ENCODE measurements at regions not wholly inside any gene's neighbourhood (a gene's known extent, or its start where the extent isn't known, plus 50 kb on each side); places are given as distances from the start of the nearest gene placed in this dataset.

DNA sequence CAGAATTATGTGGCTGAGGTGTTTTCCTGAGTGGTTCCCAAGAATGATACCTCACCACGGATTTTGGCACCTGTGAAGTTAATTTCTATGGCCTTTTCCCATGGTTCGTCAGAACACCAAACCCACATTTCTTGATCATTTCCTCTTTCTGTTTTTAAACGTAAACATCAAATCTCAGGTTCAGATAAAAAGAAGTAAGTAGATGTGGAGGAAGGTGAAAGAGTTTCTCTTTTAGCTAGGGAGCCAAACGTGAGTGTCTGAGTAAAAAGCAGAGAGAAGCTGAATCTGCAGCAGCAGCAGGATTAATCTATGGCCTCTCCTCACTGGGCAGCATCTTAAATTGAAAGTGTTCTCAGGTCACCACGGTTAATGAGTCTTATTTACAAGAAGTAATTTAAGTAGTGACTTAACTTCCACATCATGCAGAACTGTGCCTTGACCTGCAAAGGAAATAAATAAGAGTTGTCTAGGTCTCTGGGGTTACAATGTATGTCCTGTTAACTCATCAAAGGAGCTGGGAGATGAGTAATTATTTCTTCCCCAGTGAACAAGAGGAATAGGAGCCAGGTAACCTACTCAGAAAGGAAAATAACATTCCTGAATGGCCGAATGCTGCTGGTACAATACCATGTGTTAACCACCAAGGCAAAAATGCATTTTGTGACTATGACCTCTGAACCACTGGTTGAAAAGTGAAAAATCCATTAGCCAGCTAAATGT lies 139.6 kb upstream of the NETO1 start:
- TF ChIP-seq, protein P1, sequence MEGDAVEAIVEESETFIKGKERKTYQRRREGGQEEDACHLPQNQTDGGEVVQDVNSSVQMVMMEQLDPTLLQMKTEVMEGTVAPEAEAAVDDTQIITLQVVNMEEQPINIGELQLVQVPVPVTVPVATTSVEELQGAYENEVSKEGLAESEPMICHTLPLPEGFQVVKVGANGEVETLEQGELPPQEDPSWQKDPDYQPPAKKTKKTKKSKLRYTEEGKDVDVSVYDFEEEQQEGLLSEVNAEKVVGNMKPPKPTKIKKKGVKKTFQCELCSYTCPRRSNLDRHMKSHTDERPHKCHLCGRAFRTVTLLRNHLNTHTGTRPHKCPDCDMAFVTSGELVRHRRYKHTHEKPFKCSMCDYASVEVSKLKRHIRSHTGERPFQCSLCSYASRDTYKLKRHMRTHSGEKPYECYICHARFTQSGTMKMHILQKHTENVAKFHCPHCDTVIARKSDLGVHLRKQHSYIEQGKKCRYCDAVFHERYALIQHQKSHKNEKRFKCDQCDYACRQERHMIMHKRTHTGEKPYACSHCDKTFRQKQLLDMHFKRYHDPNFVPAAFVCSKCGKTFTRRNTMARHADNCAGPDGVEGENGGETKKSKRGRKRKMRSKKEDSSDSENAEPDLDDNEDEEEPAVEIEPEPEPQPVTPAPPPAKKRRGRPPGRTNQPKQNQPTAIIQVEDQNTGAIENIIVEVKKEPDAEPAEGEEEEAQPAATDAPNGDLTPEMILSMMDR (IDR thresholded peaks at IDR 0.05; ENCODE audit: unreplicated experiment), result no peak
- Mint-ChIP-seq H3K4me1 (no peaks in the 10 kb centered on the region), H3K9me3 (peaks cover 4% of the 10 kb centered on the region), H3K36me3 (no peaks in the 10 kb centered on the region), H3K27ac (no peak overlapping the region), H3K27me3 (ENCODE audit: low read depth) (peaks cover 36% of the 10 kb centered on the region), H3K4me3 (no peak overlapping the region)
- no peak for DNase-seq (ENCODE audit: low spot score in 2 of 2, unreplicated experiment in 2 of 2)

DNA sequence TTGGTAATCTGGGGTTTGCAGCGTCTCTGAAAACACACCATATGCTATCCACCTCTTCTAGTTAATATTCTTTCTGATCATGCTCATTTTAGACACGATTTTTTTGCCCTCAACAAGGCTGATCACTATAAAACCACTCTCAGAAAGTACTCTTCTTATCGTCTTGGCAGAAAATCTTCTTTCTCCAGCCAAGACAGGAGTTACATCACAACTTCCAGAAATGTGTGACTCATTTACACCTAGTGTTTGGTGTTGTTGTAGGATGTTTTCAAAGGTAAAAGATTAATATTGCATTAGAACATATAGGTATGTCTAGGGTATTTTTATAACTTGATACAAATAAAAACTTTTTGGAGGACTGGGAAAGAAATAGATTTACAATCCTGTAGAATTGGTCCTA lies 138.5 kb upstream of the NETO1 start:
- Mint-ChIP-seq H3K27me3 (ENCODE audit: low read depth) (peaks cover 36% of the 10 kb centered on the region), H3K36me3 (no peaks in the 10 kb centered on the region), H3K4me1 (no peaks in the 10 kb centered on the region), H3K27ac (no peak overlapping the region), H3K4me3 (no peak overlapping the region), H3K9me3 (peaks cover 4% of the 10 kb centered on the region)
- no peak for DNase-seq (ENCODE audit: low spot score in 2 of 2, unreplicated experiment in 2 of 2)
- TF ChIP-seq, protein P1 (IDR thresholded peaks at IDR 0.05; ENCODE audit: unreplicated experiment), result no peak

DNA sequence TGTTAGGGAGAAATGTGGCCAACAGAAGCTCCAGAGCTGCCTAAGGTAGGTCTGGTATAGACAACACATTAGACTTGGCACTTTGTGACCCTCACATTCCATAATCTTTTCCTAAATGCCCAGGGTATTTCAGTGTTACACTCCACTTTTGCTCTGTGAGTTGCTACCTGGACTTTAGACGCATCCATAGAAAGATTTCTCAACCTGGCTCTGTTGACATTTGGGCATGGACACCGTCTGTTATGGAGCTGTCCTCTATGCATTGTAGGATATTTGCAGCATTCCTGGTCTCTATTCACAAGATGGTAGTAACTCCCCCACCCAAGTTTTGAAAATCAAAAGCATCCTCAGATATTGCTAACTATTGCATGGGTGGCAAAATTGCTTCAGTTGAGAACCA lies 136.5 kb upstream of the NETO1 start:
- DNase-seq (ENCODE audit: low spot score in 2 of 2, unreplicated experiment in 2 of 2), result no peak
- H3K9me3 Mint-ChIP-seq, result no peaks in the 10 kb centered on the region
- TF ChIP-seq, protein P1 (IDR thresholded peaks at IDR 0.05; ENCODE audit: unreplicated experiment), result no peak
- no peaks in the 10 kb centered on the region for H3K36me3 Mint-ChIP-seq
- no peak overlapping the region for H3K27ac Mint-ChIP-seq
- peaks cover 27% of the 10 kb centered on the region for H3K27me3 Mint-ChIP-seq (ENCODE audit: low read depth)
- H3K4me3 Mint-ChIP-seq, result no peak overlapping the region
- peaks cover 6% of the 10 kb centered on the region for H3K4me1 Mint-ChIP-seq

DNA sequence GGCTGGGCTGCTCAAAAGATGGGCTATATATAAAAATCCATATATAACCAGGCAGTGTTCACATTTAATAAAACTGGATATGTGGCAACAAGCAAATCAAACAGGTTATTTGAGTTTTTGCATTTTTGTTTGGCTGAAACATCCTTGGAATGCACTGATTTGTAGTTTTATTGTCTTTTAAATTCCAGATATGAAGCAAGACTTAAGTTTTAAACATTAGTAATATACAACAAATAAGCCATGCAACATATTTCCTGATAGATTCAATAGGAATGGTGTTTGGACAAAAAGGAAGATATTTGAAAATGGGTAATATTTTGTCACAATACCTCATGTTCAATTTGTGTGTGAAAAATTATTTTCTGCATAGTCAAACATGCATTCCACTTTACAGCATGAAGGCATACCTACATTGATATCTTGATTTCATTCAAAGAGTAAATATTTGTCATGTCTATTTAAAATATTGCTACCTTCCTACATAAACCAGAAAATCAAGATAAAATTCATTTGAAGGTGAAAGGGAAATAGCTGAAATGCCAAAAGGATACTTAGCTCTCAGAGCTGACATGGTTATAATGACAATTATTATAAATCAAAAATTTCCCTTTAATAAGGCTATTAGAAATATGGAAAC lies 132.3 kb upstream of the NETO1 start:
- peaks cover 15% of the 10 kb centered on the region for H3K27me3 Mint-ChIP-seq (ENCODE audit: low read depth)
- H3K27ac Mint-ChIP-seq, result no peak overlapping the region
- peaks cover 3% of the 10 kb centered on the region for H3K9me3 Mint-ChIP-seq
- no peaks in the 10 kb centered on the region for H3K36me3 Mint-ChIP-seq
- no peak for DNase-seq (ENCODE audit: low spot score in 2 of 2, unreplicated experiment in 2 of 2)
- TF ChIP-seq, protein P1 (IDR thresholded peaks at IDR 0.05; ENCODE audit: unreplicated experiment), result no peak
- peaks cover 8% of the 10 kb centered on the region for H3K4me1 Mint-ChIP-seq
- H3K4me3 Mint-ChIP-seq, result no peak overlapping the region

DNA sequence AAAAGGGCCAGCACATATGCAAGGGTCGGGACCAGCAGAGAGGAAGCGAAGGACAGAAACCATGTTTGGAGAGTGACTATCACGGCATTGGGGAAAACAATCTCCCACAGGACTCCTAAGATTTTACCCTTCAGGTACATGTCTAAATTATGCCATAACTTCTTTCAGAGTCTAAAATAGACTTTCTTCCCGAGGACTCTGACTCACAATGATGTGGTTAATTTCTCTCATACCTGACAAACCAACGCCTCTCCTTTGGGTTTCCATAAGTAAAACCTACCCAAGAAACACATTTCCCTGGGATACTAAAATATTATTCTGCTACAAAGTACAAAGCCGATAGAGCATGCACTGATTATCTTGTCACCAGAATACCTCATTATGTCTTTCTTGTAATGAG lies 127.8 kb upstream of the NETO1 start:
- TF ChIP-seq, protein P1 (IDR thresholded peaks at IDR 0.05; ENCODE audit: unreplicated experiment), result no peak
- H3K27ac Mint-ChIP-seq, result no peak overlapping the region
- no peaks in the 10 kb centered on the region for H3K27me3 Mint-ChIP-seq (ENCODE audit: low read depth)
- no peak for DNase-seq (ENCODE audit: low spot score in 2 of 2, unreplicated experiment in 2 of 2)
- peaks cover 20% of the 10 kb centered on the region for H3K4me1 Mint-ChIP-seq
- H3K36me3 Mint-ChIP-seq, result no peaks in the 10 kb centered on the region
- H3K9me3 Mint-ChIP-seq, result peaks cover 3% of the 10 kb centered on the region
- no peak overlapping the region for H3K4me3 Mint-ChIP-seq
